ACHN (cell line): ENCODE measurements at regions not wholly inside any gene's neighbourhood (a gene's known extent, or its start where the extent isn't known, plus 50 kb on each side); places are given as distances from the start of the nearest gene placed in this dataset.
"Not testable (repeated sequence)": the region's sequence is repeated elsewhere in the genome, so short reads cannot be mapped to it uniquely, and the experiment has no call there.

Experiments used
- DNase-seq: peaks from one replicate; pipeline ENCODE4 v3.0.0-alpha.2; 2015
- in situ Hi-C: cut with HindIII; loops from 2 replicates; pipeline ENCODE4 v1.10.0; 2017; ENCODE audit warnings: low sequenced_read_pairs, low pct_ligation_motif_present, low pct_unique_long_range_greater_than_20kb

DNA sequence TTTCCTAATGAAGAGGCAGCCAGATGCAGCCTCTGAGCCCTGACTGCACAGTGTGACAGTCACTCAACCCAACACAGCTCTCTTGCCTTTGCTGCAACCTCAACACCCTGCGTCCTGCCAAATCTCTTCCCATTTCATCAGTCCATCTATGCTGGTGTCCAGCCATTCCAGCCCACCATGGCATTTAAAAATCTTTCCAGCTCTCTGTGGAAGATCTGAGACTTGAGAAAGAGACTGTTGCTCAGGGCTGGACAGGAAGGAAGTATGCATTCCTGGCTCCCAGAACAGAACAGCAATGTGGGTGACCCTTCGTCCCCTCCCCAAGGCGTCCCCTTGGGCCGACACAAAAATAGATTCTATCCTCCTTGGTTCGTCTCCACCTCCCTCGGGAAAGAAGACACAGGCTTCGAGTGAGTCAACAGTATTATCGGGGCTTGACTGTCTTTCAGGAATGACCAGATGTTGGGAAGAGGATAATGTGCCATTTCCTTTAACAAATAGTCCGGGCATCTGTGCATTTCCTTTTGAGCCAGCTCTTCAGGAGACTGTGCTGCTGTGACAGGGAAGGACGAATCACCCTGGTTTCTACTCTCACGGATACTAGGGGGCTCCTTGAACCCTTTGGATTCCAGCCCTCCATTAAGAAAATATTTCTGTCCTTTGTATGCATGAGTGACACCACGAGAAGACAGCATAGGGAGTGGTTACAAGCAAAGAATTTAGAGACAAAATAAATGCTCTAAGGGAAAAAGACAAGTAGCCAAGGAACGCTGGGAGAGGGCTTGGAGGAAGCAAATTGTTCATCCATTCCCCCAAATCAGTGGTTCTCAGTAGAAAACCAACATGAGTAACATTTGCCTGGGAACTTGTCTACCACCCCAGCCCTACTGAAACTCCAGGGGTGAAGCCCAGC is 111.4 kb upstream of the CDC42BPA start:
- DNase-seq, result no peak
- in situ Hi-C loops, result loop anchor here (25.0 kb wide), 1 partner anchor 292 kb away; no protein-coding TSS in a partner anchor

DNA sequence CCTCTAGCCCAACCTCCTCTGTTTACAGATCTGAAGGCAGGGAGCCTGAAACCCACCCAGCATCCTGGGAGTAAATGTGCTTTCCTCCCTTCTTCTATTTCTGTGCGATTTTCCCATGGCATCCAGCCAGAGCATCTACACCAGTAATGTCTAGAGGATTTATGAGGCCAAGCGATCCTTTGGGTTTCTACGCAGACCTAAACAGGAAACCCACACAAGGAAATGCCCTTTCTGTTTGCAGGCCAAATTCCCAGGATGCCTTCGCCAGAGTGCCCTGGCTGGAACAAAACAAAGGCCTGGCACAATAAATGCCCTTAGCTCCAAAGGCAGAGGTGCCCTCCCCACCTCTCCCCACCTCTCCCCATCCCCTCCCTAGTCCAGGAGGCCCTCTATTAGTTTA is 110.5 kb upstream of the CDC42BPA start:
- no peak for DNase-seq
- in situ Hi-C loops, result loop anchor here (25.0 kb wide), 1 partner anchor 292 kb away; no protein-coding TSS in a partner anchor

DNA sequence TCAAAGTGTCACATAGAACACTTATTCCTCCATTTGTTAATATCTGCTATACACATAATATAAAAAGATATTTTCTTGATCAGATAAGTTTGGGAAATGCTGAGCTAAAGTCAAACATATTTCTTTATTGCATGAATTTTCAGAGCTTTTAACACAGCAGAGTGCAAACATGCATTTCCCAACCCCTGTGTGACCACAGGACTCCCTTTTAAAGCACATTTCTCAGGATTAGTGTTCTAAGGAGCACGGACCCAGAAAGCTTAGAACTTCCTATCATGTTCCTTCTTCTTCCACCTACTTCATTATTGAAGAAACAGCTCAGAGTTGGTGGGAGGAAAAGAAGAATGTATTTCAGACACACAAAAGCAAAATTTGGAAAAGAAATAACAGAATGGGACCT is 109.1 kb upstream of the CDC42BPA start:
- in situ Hi-C loops, result loop anchor here (25.0 kb wide), 1 partner anchor 290 kb away; no protein-coding TSS in a partner anchor
- DNase-seq, result no peak

DNA sequence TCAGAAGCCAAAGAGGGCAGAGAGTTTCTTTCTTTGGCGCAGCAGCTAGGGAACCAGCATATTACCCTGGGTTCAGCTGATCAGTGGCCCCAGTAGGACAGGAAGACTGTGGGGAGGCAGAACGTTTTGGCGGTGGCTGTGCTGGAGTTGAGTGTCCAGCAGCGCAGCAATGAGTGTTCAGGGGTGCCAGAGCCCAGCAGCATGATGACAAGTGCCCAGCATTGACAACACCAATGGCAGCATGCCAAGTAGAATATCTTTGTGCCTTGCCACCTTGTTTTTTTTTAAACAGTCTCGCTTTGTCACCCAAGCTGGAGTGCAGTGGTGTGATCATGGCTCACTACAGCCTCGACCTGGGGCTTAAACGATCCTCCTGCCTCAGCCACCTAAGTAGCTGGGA is 106.7 kb upstream of the CDC42BPA start:
- DNase-seq, result no peak
- in situ Hi-C loops, result loop anchor here (25.0 kb wide), 1 partner anchor 288 kb away; no protein-coding TSS in a partner anchor

DNA sequence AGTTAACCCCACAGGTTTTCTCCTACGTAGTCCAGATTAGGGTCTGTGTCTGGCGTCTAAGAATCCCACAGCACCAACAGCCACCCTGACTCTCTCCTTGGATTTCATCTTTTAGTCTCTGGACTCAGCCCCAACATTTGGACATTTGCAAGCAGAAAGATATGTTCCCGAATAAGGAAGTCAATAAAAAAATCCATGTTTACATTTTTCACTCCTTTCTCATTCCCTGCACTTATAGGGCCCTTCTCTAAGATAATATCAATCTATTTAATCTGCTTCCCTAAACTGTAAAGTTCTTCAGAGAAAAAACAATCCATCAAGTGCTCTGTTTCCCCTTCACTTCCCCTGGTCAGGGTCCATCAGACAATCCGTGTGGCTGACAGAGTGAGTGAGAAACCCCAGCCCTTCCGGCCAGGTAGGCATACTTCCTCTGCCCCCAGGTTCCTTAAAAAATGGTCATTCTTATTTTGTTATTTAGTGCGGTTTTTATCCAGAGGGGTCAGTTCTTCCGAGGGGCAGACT is 105.9 kb upstream of the CDC42BPA start:
- no peak for DNase-seq
- in situ Hi-C loops, result no loop called here

DNA sequence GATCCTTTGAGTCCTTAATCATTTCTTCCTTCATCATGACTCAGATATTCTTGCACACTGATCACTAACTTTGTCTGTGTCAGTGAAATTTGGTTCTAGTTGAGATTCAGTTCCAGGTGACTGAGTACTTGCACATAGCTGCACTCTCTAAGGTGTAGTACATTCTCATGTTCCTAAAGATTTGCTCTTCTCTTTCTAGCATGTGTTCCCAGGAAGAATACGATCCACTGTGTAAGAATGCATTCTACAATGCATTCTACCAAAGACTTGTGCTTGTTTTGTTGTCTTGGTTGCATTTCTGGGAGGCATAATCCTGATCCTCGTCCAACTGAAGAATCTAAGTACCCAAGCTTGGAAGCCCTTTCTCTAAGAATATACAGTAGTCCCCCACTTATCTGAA is 104.3 kb upstream of the CDC42BPA start:
- in situ Hi-C loops, result no loop called here
- no peak for DNase-seq

DNA sequence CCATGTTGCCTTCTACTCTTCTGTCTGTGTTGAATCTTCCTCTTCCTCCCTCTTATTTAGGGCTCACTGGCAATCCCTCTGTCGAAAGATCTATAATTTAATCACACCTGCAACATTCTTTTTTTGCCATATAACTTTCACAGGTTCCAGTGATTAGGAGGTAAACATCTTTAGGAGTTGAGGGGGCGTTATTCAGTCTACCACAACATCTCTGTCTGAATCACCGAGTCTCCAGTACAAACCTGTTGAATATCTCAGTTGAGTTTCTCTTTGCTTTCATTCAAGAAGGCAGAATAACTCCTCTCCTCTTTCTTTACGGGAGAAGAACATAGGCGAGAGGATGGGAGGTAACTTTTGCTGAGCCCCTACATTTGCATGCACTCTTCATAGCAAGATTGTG is 101.9 kb upstream of the CDC42BPA start:
- in situ Hi-C loops, result no loop called here
- DNase-seq, result no peak

DNA sequence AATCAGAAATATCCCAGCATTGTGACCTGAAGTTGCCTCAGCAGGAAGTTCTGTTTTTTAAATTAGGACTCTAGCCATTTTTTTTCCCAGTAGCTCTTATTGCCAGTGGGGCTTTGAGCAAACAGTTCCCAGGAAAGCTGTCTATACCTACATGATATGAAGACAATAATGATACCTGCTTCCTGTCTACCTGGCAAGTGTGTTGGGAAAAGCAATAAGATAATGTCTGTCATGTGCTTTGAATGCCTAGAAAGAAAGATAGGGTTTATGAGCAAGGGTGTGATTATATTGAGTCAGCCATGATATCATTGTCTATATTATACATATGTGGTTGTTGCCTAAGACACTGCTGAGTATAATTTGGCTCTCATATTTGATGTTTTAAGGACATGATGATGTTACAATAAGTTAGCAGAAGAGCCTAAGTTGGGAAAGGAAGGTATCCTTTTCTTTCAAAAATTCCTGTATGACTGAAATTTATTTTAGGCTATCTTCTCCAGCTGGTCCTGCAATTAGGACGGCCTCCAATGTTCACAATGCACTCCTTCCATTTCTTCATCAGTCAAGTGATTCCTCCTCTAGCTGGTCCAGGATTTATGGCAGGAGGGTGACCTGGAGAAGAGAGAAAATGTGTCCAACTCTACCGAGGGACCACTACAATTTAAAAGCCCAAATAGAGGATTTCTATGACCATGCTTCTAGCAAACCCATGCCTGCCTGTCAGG is 99.6 kb upstream of the CDC42BPA start:
- no peak for DNase-seq

DNA sequence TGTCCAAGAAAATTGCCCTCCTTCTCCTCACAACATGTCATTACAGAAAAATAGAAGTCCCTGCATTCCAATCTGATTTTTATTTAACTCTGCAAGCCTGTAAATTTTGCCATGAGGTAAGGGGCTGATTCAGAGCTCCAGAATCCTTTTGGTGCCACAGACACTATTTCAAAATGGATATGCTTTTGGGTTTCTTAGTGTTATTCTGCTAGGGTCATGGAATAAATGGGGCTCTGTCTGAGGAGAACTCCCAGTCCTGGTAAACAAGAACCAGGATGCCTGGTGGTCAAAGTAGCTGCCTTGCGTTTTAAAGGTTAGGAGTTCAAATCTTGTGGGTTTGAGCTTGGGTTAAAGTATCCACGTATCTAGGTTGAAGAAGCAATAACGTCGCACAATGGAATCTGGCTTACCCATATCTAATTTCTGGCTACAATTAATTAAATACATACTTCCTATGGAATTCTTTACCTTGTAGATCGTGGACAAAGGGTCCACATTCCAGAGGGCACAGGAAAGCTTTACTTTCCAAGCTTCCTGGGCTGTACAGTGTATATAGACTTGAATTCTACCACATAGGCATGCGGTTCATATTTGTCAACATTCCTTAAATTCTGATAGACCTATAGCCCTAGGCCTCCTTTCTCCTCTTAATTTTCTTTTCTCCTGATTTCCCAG is 98.0 kb upstream of the CDC42BPA start:
- in situ Hi-C loops, result no loop called here
- no peak for DNase-seq

More for the DNA sequence above, 99.6 kb upstream of the CDC42BPA start:
- in situ Hi-C loops, result no loop called here

DNA sequence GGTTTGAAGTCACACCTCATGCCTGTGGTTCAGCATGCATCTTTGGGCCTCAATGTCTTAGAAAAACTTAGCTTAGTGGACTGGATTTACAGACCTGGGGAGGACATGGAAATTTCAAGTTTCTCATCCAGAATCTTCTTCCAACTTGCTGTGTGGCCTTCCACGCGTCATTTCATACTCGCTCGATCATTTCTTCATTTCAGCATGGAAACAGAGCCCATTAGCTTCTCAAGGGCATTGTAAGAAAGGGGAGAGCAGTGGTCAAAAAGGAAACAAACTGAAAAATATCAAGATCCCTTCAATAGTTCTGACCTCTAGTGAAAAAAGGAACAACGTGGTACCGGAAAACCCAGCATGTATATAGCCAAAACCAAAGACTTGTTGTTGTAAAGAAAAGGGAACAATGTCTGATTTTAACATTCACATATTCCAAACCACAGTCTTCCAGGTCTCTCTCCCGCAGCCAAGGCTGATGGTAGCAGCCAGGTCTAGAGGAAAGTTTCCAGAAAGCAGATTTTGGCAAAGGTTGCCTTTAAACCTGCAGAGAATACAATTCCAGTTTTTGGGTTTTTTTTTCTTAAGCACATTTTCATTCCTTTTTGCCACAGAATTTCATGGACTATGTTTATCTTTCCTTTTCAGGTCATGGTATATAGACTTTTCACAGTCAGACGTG is 97.0 kb upstream of the CDC42BPA start:
- no peak for DNase-seq
- in situ Hi-C loops, result no loop called here

DNA sequence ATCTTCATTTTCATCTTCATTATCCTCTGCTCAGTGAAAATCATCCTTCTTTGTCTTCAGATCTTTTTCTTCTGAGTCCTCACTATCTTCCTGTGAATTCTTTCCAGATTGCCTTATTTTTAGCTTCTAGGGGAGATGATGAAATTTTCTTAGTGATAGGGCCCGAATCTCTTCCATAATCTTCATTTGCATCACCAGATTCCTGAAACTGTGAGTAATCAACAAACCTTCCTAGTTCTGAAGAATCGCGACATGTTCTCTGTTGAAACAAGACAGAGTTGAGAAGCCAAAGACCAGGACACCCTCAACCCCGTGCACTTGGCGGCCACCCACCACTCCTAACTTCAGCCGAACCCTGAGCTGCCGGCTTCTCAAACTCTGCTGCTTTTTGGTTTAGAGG is 92.8 kb upstream of the CDC42BPA start:
- in situ Hi-C loops, result no loop called here
- DNase-seq, result no peak

DNA sequence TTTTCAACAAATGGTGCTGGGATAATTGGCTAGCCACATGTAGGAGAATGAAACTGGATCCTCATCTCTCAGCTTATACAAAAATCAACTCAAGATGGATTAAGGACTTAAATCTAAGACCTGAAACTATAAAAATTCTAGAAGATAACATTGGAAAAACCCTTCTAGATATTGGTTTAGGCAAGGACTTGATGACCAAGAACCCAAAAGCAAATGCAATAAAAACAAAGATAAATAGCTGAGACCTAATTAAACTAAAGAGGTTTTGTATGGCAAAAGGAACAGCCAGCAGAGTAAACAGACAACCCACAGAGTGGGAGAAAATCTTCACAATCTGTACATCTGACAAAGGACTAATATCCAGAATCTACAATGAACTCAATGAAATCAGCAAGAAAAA is 88.0 kb upstream of the CDC42BPA start:
- in situ Hi-C loops, DNase-seq: not testable (repeated sequence)

DNA sequence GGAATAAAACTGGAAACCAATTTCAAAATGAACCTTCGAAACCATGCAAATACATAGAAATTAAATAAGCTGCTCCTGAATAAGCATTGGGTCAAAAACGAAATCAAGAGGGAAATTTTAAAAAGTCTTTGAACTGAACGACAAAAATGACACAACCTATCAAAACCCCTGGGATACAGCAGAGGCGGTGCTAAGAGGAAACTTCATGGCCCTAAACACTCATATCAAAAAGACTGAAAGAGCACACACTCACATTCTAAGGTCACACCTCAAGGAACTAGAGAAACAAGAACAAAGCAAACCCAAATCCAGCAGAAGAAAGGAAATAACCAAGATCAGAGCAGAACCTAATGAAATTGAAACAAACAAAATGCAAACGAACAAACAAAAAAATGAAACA is 85.2 kb upstream of the CDC42BPA start:
- in situ Hi-C loops, result no loop called here
- DNase-seq, result no peak

DNA sequence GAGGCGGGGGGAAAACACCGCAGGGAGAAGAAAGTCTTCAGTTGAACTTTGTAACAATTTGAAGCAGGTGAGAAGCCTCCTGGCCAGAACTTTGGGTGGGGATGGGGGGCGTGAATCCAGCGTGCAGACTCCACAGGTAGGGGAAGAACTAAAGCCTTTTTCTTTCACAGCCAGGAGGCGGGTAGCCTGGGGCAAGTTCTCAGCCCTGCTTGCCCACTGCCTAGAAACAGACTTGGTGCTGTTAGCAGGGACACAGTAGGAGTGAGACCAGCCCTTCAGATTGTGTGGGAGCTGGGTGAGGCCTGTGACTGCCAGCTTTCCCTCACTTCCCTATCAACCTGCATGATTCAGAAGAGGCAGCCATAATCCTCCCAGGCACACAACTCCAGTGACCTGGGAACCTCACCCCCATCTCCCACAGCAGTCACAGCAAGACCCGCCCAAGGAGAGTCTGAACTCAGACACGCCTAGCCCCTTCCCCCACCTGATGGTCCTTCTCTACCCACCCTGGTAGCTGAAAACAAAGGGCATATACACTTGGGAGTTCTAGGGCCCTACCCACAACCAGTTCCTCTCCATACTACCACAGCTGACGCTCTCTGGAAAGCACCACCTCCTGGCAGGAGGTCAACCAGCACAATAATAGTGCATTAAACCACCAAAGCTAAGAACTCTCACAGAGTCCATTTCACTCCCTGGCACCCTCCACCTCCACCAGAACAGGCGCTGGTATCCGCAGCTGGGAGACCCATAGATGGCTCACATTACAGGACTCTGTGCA is 83.5 kb upstream of the CDC42BPA start:
- in situ Hi-C loops, result no loop called here
- no peak for DNase-seq

DNA sequence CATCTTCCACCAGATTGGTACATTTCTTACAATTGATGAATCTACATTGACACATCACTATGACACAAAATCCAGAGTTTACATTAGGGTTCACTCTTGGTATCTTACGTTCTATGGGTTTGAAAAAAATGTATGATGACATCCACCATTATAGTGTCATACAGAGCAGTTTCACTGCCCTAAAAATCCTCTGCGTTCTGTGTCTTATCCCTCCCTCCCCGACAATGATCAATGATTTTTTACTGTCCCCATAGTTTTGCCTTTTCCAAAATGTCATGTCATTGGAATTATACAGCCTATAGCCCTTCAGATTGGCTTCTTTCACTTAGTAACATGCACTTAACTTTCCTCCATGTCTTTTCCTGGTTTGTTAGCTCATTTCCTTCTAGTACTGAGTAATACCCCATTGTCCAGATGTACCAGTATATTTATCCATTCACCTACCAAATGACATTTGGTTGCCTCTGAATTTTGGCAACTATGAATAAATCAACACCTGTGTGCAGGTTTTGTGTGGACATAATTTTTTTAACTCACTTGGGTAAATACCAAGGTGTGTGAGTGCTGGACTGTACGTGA is 80.9 kb upstream of the CDC42BPA start:
- DNase-seq, result no peak
- in situ Hi-C loops, result no loop called here

DNA sequence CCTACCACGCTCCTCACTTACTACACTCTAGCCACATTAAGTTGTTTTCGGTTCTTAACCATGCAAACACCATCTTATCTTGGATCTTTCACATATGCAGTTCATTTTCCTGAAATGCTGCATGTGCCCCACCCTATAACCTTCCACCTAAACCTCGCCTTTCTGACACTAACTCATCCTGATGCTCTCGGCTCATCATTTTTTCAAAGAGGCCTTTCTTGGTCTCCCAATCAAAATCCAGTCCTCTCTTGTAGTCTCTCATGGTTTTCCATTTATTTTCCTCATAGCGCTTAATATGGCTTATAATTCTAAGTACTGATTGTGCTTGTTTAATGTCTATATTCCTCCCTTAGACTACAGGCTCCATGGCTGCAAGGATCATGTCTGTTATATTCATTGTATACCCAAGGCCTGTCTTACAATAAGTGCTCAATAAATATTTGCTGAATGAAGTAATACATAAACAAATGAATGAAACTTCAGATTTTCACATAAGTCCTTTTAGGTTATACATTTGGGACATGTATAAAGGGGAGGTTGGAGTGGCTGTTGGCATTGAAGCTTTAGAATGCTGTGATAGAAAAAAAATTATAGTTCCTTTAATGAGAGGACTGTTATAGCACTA is 79.2 kb upstream of the CDC42BPA start:
- DNase-seq, result no peak
- in situ Hi-C loops, result no loop called here
